GM19023 (cell line): ENCODE measurements at regions not wholly inside any gene's neighbourhood (a gene's known extent, or its start where the extent isn't known, plus 50 kb on each side); places are given as distances from the start of the nearest gene placed in this dataset.

Source experiments
- ATAC-seq: cut with Tn5 transposase; IDR thresholded peaks from one replicate; pipeline ENCODE4 v1.9.1; 2021; ENCODE audit warnings: mild to moderate bottlenecking, moderate library complexity; ENCODE audit not compliant: unreplicated experiment

DNA sequence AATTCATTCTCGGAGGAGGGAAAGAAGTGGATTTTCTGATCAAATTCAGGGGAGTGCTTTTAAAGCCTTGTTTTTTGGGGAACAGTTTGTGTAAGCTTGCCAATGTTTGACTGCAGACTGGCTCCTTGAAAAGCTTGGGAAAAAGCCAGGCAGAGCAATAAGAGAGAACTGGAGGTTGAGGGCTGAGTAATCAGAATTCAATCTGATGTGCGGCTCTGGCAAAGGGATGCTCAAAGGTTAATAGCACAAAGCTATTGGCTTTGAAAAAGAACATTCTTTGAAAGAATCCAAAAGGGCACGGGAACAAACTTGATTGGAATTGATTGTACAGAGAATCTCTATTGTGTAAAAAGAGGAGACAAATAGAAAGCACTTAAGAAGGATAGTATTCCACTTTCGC, 279.3 kb downstream of the YTHDC2 start:
- ATAC-seq, result no peak

GRCh38 chr5:113794981-113795380, 281.5 kb downstream of the YTHDC2 start:
- ATAC-seq, result no peak

DNA sequence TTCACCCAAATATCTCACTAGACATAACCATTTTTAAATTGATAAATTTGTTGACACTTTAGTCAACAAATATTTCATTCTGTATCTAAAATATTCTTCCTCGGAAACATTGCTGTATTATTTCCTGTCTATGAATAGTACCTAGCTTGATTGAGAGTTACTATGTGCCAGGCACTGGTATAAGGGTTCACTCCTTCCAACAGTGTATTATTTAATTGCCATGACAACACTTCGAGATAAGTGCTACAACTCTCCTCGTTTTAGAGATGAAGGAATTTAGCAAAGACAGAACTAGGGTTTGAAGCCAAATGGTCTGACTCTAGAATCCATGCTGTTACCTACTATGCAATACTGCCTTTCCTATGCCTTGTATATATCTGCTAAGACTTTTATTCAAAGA, 287.2 kb downstream of the YTHDC2 start:
- no peak for ATAC-seq

DNA sequence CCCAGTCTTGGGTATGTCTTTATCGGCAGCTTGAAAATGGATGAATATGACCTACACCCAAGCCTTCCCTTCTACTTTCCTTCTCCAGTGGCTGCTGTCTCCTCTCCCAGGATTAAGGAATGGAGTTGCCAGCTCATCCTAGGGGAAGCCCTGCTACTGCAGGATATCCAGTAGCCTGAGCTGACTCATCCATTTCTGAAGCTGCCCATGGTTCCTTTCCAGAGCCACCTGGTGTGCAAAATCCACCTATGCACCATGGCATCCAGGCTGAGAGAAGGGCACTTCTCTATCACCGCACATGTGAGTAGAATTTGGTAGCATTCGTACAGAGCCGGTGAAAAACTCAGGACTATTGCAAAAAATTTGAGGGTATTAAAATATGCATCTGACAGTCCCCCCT, 290.8 kb downstream of the YTHDC2 start:
- no peak for ATAC-seq

- no peak for ATAC-seq
Measured at GRCh38 chr5:113804943-113805342, 291.4 kb downstream of the YTHDC2 start.

DNA sequence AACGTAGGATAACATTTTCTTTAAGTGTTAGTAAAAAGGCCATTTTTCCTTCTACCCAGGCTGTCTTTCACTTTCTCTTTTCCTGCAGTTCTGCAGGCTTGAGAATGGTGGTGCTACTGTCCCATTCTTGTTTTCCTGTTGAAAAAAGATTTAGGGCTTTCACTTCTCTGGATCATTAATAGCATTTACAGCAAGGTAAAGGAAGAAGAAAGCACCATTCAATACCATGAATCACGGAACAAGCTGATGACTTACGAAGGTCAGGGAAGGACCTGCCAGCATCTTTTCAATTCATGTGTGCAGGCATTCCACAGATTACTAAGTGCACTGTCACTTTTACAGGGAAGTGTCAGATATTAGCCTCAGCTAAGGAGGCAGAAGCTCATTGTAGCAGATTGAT, 292.8 kb downstream of the YTHDC2 start:
- no peak for ATAC-seq

DNA sequence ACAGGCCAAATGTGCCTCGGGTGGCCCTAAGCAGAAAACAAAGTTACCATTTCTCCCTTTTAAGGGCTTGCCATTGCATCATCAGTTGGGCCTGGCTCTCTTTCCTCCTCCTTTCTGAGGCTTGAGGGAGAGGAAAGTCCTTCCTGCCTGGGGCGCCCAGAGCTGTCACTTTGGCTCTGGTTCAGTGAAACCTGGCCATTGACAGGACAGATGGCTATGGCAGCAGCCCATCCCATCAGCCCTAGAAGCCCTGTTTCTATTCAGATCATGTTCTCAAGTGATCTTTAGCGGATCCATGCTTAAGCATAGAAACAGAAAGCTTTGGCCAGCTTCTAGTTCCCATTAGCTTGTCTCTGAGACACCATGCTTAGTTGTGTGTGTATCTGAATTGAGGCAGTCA, 293.4 kb downstream of the YTHDC2 start:
- no peak for ATAC-seq

DNA sequence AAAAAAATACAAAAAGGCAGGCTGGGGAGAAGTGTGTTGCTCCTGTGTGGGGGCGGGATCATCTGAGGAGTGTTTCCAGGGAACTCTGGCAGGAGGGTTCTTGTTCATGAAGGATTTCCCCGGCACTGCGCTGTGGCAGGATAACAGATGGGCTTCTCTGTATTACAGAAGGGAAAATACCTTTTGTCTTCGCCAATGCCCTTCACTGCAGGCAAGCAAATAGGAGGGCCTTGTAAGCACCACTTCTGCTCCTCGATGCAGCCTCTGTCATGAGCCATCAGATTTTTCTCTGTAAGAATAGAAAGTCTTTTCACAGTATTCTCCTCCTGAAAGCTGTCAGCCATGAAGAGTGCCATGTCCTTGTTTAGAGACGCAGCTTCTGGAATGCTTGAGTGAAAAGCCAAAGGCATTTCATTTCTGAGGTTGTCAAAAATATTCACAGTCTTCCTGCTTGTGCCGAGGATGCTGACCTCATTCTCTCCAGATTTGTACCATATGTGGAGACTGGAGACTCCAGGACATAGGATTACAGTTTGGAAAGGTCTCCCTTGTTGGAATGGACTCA, 294.0 kb downstream of the YTHDC2 start:
- no peak for ATAC-seq

DNA sequence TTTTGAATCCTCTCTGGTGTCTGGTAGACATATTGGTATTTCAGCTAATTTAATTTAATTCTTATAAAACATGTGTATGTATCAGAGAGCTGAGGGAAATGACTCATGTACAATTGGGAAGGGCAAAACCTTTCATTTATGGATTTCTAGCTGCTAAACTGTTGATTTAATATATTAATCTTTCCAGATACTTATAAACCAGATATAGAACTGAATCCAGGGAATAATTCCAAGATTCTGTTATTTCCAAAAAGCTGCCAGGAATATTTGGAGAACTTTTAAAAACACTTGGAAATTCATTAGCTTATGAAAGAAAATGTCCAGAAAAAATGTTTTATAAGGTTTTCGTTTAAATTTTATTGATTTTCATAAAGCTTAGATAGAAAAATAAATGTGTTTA, 295.5 kb downstream of the YTHDC2 start:
- ATAC-seq, result no peak

DNA sequence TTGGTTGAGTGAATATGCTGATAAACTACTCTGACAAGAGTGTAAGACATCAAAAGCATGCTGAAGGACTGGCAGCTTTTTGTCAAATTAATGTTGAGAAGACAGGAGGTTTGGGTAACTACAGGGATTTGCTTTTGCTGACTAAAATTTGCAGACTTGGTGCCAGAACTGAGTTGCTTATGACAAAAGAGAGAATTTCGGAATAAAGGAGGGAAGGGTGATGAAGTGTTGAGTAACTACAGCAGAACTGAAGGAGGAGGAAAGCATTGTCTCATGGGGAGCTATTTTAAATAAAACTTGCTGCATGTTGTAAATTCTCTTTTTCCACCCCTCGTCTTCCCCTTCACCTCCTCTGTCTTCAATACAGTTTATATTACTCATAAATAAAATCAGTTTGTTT, 296.1 kb downstream of the YTHDC2 start:
- ATAC-seq, result no peak

DNA sequence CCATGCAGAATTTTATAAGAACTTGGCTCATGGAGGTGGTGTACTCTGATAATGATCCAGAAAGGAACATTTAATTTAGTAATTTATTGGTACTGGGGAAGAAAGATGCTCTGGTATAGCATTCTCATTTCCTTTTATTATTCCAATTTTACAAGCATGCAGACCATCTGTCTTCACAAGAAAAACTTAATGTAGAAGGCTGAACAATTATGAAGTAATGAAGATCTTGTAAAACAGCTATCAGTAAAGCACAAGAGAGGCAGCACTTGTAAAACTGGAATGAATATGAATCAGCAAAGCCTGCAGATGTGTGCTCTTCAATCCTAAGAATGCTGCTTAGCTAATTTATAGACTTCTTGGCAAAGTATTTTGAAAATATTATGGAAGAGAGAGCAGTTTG, 300.0 kb downstream of the YTHDC2 start:
- ATAC-seq, result no peak

DNA sequence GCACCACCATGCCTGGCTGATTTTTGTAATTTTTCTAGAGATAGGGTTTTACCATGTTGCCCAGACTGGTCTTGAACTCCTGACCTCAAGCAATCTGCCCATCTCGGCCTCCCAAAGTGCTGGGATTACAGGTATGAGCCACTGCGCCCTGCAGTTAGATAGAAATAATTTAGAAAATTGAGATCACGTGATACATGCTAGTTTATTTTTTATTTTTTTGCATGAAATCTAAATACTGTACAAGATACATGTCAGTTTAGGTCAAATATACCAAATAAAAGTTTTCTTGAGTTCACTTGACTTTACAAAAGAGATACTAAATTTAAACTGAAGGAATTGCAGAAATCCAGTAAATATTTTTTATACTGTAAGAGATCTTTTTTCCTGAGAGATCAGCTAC, 304.2 kb downstream of the YTHDC2 start:
- no peak for ATAC-seq

DNA sequence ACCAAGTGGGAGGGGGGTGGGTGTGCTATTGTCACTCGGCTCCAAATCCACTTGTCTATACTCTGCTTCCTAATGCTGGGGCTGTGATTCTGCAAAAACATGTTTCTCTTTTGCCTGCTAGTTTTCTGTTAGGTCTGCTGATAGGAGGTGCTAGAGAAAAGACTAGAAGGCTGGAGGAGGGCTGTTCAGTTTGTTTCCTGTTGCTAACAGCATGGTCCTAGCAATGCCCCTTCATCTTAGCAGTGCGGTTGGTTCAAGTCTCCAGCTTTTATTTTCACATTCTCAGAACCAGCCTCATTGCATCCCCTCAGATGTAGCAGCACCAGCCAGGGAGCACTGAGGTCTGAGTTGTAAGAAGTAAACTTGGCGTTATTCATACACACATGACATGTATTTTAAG, 310.2 kb downstream of the YTHDC2 start:
- no peak for ATAC-seq

GRCh38 chr5:113824307-113824706, 310.8 kb downstream of the YTHDC2 start:
- no peak for ATAC-seq

- ATAC-seq, result no peak
Measured at GRCh38 chr5:113825176-113825575, 311.7 kb downstream of the YTHDC2 start.

DNA sequence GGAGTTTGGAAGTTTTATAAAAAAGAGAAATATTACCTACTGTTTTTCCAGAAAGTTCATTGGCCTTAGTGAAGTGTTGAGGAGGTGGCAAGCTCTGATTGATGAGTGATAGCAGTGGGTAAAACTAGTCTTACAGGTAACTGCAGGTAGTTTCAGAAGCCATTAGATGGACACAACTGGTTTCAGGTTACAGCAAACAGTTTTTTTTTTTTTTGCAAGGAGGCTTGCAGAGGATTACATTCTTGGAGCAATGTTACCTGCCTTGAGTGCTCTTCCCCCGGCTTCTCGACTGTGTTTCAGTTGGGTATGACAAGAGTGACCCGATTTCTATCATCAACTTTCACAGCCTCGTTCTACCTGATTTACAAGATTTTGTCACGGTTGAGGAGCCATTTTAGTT, 333.4 kb downstream of the YTHDC2 start:
- no peak for ATAC-seq

GRCh38 chr5:113864437-113864836, 350.9 kb downstream of the YTHDC2 start:
- no peak for ATAC-seq

GRCh38 chr5:113866763-113867162, 353.3 kb downstream of the YTHDC2 start:
- ATAC-seq, result no peak

DNA sequence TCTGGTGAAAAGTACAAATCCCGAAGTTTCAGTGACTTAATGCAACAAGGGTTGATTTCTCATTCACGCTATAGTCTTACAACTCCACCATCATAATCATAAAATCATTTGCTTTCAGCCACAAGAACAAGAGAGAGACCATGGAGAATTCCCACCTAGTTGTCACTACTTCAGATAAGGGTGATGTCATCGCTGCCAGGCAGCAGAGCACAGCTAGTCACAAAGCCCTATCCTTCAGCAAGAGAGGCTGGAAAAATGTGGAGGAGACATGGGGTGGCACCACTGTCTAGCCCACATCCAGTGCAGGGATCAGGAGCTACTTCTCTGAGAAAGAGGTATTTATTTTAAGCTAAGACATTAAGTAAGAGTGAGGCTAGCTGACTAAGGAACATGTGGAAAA, 356.1 kb downstream of the YTHDC2 start:
- no peak for ATAC-seq

GRCh38 chr5:113871972-113872371, 358.5 kb downstream of the YTHDC2 start:
- ATAC-seq, result no peak

DNA sequence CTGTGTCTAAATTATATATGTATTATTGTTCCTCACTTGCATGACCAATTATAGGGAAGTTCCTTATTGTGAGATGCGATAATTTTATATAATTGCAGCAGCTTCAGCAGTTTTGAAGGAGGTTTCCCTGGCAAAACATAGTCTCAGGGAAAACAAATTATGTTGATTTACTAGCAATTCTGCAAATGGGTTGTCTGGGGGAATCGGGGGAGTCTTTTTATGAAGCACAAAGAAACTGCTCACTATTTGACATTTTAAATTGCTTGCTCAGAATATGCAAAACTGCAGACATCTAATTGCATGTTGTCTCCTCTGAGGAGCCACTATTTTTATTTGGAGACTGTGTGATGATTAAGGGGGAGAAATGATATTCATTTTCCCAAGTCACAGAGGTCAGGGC, 361.6 kb downstream of the YTHDC2 start:
- no peak for ATAC-seq

DNA sequence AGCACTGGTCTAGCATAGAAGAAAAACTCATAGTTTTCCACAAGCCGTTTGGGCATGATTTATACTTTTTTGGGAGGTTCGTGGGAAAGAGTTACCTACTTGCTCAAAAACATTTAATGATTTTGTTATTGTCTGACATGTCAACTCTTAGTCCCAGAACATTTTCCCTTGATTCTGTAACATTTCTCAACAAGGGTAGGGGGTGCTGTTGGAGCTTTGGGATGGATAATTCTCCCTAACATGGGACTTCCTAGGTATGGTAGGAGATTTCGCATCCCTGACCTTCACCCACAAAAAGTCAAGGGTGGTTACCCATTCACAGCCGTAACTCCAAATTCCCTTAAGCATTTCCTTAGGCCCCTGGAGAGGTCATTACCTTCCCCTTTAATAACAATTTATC, 378.0 kb downstream of the YTHDC2 start:
- ATAC-seq, result no peak

- no peak for ATAC-seq
Measured at GRCh38 chr5:113896789-113897188, 383.3 kb downstream of the YTHDC2 start.

- no peak for ATAC-seq
Measured at GRCh38 chr5:113897748-113898147, 384.3 kb downstream of the YTHDC2 start.
